Upper lobe of right lung (tissue), 1 donor: ENCODE measurements at regions not wholly inside any gene's neighbourhood (a gene's known extent, or its start where the extent isn't known, plus 50 kb on each side); places are given as distances from the start of the nearest gene placed in this dataset.

Source experiments
- ATAC-seq: fragments of 200-7000 bp; cut with Tn5 transposase; one replicate; pipeline ENCODE4 v1.9.1; 2020; ENCODE audit warnings: mild to moderate bottlenecking, moderate library complexity
- DNase-seq: peaks from one replicate; pipeline ENCODE4 v3.0.0-alpha.2; 2020
- H3K27ac ChIP-seq: fragments of 200-600 bp; one replicate; pipeline ENCODE4 v1.8.0; 2022
- H3K27me3 ChIP-seq: fragments of 200-600 bp; one replicate; pipeline ENCODE4 v1.8.0; 2022; ENCODE audit warnings: mild to moderate bottlenecking
- H3K36me3 ChIP-seq: fragments of 200-600 bp; one replicate; pipeline ENCODE4 v1.8.0; 2022
- H3K4me1 ChIP-seq: fragments of 200-600 bp; one replicate; pipeline ENCODE4 v1.8.0; 2022
- H3K4me3 ChIP-seq: fragments of 200-600 bp; one replicate; pipeline ENCODE4 v1.8.0; 2022; ENCODE audit warnings: mild to moderate bottlenecking
- H3K9me3 ChIP-seq: fragments of 200-600 bp; one replicate; pipeline ENCODE4 v1.8.0; 2022
- CTCF ChIP-seq: fragments of 200-600 bp; IDR thresholded peaks from one replicate; pipeline ENCODE4 v1.8.0; 2022; ENCODE audit warnings: antibody characterized with exemption
- intact Hi-C: fragments of 100-400 bp; cut with DNase I; formaldehyde crosslinking; loops from one replicate; pipeline ENCODE4 v1.11.0; 2022
- donor health status: DM: no; HTN: yes; CAD: no; lungs with severe emphysema.

DNA sequence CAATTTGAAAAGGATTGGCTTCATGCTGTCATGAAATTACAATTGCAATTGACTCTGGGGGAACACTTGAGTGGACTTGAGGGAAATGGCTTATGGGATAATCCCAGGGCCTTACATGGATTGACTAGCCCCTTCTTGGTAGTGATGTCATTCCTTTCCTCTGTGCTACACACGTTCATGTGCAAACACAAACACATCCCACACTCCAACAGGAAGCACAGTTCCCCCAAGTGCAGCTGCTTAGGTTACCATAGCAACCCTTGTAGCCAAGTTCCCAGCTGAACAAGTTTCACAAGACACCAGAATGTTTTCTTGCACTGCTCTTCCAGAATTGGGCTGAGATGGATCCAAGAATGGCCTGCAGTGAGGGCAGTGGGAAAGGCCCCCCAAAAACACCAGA is 217.0 kb downstream of the ZNF621 start:
- H3K9me3 ChIP-seq = no peaks in the 10 kb centered on the region
- no peak for DNase-seq
- no peak overlapping the region for H3K4me3 ChIP-seq
- TF ChIP-seq CTCF = no peak
- no peak overlapping the region for H3K27ac ChIP-seq
- no peaks in the 10 kb centered on the region for H3K27me3 ChIP-seq
- H3K4me1 ChIP-seq = no peaks in the 10 kb centered on the region
- ATAC-seq = peak; percentile 69
- no peaks in the 10 kb centered on the region for H3K36me3 ChIP-seq
- intact Hi-C loops = no loop called here

DNA sequence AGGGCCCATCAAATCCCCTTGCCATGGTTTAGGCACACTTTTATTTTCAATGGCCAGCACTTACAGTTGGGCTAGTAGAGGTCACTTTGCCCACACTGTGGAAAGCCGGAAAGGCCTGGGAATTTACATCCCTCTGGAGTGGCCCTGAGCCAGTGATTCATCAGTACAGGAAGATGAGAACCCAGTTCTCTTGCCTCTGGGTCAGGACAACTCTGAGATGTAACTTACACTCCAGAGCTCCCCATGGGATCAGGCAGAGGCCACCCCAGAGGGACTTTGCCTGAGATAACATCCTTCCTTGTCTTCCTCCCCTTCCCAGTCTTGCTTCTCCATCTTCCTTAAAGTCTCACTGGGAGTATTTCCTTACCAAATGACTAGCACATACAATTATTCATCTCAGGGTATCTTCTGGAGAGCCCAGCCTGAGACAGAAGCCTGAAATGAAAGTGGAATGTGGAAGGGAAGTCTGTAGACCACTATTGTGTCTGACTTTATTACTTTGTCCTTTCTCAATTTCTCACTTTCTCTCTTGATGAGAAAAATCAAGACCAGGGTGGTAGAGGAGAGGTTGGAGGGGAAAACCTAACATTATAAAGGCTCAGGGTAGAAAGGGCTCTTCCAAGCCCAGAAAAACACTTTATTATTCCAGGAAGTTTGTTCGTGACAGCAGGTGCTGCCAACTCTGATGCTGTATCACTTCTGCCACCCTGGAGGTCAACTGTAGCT is 220.8 kb downstream of the ZNF621 start:
- H3K27me3 ChIP-seq = no peaks in the 10 kb centered on the region
- DNase-seq = no peak
- H3K4me1 ChIP-seq = no peaks in the 10 kb centered on the region
- no peaks in the 10 kb centered on the region for H3K36me3 ChIP-seq
- intact Hi-C loops = no loop called here
- no peak for TF ChIP-seq CTCF
- ATAC-seq = no peak
- no peaks in the 10 kb centered on the region for H3K9me3 ChIP-seq
- no peak overlapping the region for H3K4me3 ChIP-seq
- H3K27ac ChIP-seq = no peak overlapping the region

GRCh38 chr3:40751666-40752065 is 226.9 kb downstream of the ZNF621 start:
- Histone ChIP-seq H3K36me3 (no peaks in the 10 kb centered on the region), H3K4me1 (no peaks in the 10 kb centered on the region), H3K4me3 (no peak overlapping the region), H3K9me3 (no peaks in the 10 kb centered on the region), H3K27ac (no peak overlapping the region), H3K27me3 (no peaks in the 10 kb centered on the region)
- TF ChIP-seq CTCF = no peak
- no peak for DNase-seq
- no peak for ATAC-seq
- intact Hi-C loops = no loop called here

DNA sequence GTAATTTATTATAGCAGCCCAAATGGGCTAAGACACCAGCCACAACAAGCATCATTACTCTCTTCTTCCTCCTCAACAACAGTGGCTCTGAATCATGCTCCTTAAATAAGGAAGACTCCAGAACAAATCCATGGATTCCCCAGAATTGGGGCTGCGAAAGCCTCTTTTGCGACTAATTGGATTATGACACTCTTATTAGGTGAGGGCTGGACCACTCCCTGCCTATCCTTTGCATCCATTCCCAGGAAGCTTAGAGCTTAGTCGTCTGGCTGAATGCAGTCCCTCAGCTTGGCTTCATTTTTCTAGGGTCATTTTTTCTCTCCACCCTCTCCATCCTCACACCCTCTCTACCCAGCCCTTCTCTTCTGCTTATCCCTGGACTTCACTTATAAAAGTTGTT is 227.7 kb downstream of the ZNF621 start:
- Histone ChIP-seq H3K27me3 (no peaks in the 10 kb centered on the region), H3K4me3 (no peak overlapping the region), H3K9me3 (no peaks in the 10 kb centered on the region), H3K27ac (no peak overlapping the region), H3K36me3 (no peaks in the 10 kb centered on the region), H3K4me1 (no peaks in the 10 kb centered on the region)
- intact Hi-C loops = no loop called here
- no peak for ATAC-seq
- TF ChIP-seq CTCF = no peak
- no peak for DNase-seq

- Histone ChIP-seq H3K27me3 (no peaks in the 10 kb centered on the region), H3K4me1 (no peaks in the 10 kb centered on the region), H3K36me3 (no peaks in the 10 kb centered on the region), H3K27ac (no peak overlapping the region), H3K4me3 (no peak overlapping the region), H3K9me3 (no peaks in the 10 kb centered on the region)
- DNase-seq = no peak
- TF ChIP-seq CTCF = no peak
- intact Hi-C loops = no loop called here
- ATAC-seq = no peak
Measured at GRCh38 chr3:40753291-40753770, 228.6 kb downstream of the ZNF621 start.

GRCh38 chr3:40753951-40754350 is 229.2 kb downstream of the ZNF621 start:
- ATAC-seq (no peak), DNase-seq (no peak)
- no peak overlapping the region for H3K27ac ChIP-seq
- no peaks in the 10 kb centered on the region for H3K4me1 ChIP-seq
- H3K9me3 ChIP-seq = no peaks in the 10 kb centered on the region
- no peaks in the 10 kb centered on the region for H3K27me3 ChIP-seq
- no peak overlapping the region for H3K4me3 ChIP-seq
- intact Hi-C loops = no loop called here
- H3K36me3 ChIP-seq = no peaks in the 10 kb centered on the region
- TF ChIP-seq CTCF = no peak
